ENCODE measurements at regions not wholly inside any gene's neighbourhood (a gene's known extent, or its start where the extent isn't known, plus 50 kb on each side); places are given as distances from the start of the nearest gene placed in this dataset.
A peak's percentile ranks its signal among the peaks of the same experiment; 100 is the strongest.
"Not testable (repeated sequence)": the region's sequence is repeated elsewhere in the genome, so short reads cannot be mapped to it uniquely, and the experiment has no call there.

- intact Hi-C loops (cut with DNase I), result no loop called here
- WGBS, result 31% methylated on average over 10 of the region's 10 CpGs
- H3K27ac ChIP-seq (replicated peaks in 1 of 4), result peak overlapping the region; percentile 7 to 62 (median 46)
- TF ChIP-seq POLR2A (IDR thresholded peaks at IDR 0.05; ENCODE audit: low read depth) (no peak), POLR2AphosphoS5 (IDR thresholded peaks at IDR 0.05) (peak; percentile 60 to 64), EP300 (IDR thresholded peaks at IDR 0.05) (no peak)
- TF ChIP-seq, protein P1, sequence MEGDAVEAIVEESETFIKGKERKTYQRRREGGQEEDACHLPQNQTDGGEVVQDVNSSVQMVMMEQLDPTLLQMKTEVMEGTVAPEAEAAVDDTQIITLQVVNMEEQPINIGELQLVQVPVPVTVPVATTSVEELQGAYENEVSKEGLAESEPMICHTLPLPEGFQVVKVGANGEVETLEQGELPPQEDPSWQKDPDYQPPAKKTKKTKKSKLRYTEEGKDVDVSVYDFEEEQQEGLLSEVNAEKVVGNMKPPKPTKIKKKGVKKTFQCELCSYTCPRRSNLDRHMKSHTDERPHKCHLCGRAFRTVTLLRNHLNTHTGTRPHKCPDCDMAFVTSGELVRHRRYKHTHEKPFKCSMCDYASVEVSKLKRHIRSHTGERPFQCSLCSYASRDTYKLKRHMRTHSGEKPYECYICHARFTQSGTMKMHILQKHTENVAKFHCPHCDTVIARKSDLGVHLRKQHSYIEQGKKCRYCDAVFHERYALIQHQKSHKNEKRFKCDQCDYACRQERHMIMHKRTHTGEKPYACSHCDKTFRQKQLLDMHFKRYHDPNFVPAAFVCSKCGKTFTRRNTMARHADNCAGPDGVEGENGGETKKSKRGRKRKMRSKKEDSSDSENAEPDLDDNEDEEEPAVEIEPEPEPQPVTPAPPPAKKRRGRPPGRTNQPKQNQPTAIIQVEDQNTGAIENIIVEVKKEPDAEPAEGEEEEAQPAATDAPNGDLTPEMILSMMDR (IDR thresholded peaks at IDR 0.05), result no peak
- peaks cover 10 to 33% (median 27%) of the 10 kb centered on the region in 4 donors for H3K4me1 ChIP-seq
- no peaks in the 10 kb centered on the region for H3K27me3 ChIP-seq
- no peaks in the 10 kb centered on the region for H3K9me3 ChIP-seq
- no peak overlapping the region for H3K4me3 ChIP-seq
- H3K36me3 ChIP-seq, result no peaks in the 10 kb centered on the region
- peak; percentile 95 for DNase-seq (ENCODE audit: extremely low spot score)
Observed at GRCh38 chr16:66250686-66251431, 115.6 kb upstream of the CDH5 start.

DNA sequence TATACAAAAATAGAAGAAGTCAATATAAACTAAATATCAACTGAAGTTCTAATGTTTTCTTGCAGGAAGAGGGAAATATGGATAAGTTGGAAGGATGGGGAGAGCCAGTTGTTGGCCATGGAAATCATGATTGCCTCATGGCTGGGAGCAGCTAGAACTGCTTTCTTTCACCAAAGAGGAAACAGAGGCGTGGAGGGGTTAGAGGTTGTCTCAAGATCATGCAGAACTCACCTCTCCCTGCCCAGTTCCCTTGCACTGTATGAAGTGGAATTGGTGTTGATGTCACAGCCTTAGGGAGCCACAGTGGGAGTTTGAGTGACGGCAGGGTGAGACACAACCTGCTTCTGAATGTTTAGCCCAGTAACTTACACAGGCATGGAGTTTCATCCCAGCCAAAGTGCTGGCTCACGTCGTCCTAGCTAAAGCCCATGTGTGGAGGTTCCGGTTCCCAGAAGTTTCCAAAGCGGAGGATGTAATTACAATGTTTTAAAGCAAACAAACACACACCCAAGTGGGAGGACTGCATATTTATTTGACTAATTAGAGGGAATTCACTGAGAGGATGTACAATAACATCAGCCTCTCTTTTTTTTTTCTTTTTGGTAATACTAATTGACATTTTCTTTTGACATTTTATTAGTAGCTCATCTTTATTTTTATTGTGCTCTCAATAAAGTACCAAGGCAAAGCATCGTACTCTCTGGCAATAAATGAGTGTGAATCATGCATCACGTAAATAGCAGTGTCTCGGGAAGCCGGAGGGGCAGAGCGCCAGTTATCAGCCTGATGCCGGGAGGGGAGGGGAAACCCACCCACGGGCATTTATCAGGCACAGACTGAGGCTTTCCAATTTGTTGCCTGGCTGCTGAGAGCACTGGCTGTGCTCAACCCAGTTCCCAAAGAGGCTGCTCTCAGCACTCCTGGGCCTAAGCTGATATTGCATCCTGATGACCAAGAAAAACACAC lies 118.7 kb upstream of the CDH5 start:
- no peaks in the 10 kb centered on the region for H3K9me3 ChIP-seq
- whole genome bisulfite sequencing, result 53% methylated on average over 13 of the region's 13 CpGs
- TF ChIP-seq POLR2A (IDR thresholded peaks at IDR 0.05; ENCODE audit: low read depth) (no peak), EP300 (IDR thresholded peaks at IDR 0.05) (no peak), POLR2AphosphoS5 (IDR thresholded peaks at IDR 0.05) (peak in 1 of 2 donors; percentile 36)
- no peak overlapping the region for H3K4me3 ChIP-seq
- DNase-seq (ENCODE audit: extremely low spot score), result no peak
- intact Hi-C loops (cut with DNase I), result no loop called here
- no peaks in the 10 kb centered on the region for H3K36me3 ChIP-seq
- H3K4me1 ChIP-seq, result peaks cover 10 to 33% (median 27%) of the 10 kb centered on the region in 4 donors
- H3K27me3 ChIP-seq, result no peaks in the 10 kb centered on the region
- peak overlapping the region; percentile 6 to 62 (median 25) for H3K27ac ChIP-seq (replicated peaks in 1 of 4)

GRCh38 chr16:66245868-66246267 lies 120.6 kb upstream of the CDH5 start:
- H3K27me3 ChIP-seq, result no peaks in the 10 kb centered on the region
- no peak overlapping the region for H3K27ac ChIP-seq (replicated peaks in 1 of 4)
- H3K36me3 ChIP-seq, result no peaks in the 10 kb centered on the region
- intact Hi-C loops (cut with DNase I), result no loop called here
- 92% methylated on average over 4 of the region's 4 CpGs for WGBS
- peaks cover 5 to 26% (median 17%) of the 10 kb centered on the region in 4 donors for H3K4me1 ChIP-seq
- H3K9me3 ChIP-seq, result no peaks in the 10 kb centered on the region
- no peak for DNase-seq (ENCODE audit: extremely low spot score)
- no peak overlapping the region for H3K4me3 ChIP-seq
- no peak for TF ChIP-seq POLR2A (IDR thresholded peaks at IDR 0.05; ENCODE audit: low read depth)
- no peak for TF ChIP-seq POLR2AphosphoS5 (IDR thresholded peaks at IDR 0.05)
- TF ChIP-seq, protein P1 (IDR thresholded peaks at IDR 0.05), result no peak
- no peak for TF ChIP-seq EP300 (IDR thresholded peaks at IDR 0.05)

DNA sequence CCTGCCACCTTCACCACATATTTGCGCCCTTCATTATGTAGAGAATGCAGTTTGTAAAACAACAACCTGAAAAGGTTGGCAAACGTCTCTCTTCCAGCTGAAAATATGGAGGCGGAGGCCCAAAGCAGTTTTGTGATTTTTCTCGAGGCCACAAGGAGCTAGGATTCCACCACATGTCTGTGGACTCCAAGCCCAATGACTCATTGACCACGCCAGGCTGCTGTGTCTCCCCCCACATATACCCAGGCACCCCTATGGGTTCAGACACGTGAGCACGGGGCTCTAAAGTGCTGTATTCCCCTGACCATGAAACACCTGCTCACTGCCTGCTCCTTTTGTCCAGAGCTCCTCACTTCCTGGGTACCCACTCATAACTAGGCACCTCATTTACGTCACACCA lies 121.4 kb upstream of the CDH5 start:
- Histone ChIP-seq H3K4me3 (no peak overlapping the region), H3K4me1 (peaks cover 0 to 21% (median 13%) of the 10 kb centered on the region in 4 donors), H3K27ac (replicated peaks in 1 of 4) (no peak overlapping the region), H3K36me3 (no peaks in the 10 kb centered on the region), H3K9me3 (no peaks in the 10 kb centered on the region), H3K27me3 (no peaks in the 10 kb centered on the region)
- TF ChIP-seq, protein P1 (IDR thresholded peaks at IDR 0.05), result no peak
- TF ChIP-seq POLR2A (IDR thresholded peaks at IDR 0.05; ENCODE audit: low read depth) (no peak), EP300 (IDR thresholded peaks at IDR 0.05) (no peak), POLR2AphosphoS5 (IDR thresholded peaks at IDR 0.05) (no peak)
- intact Hi-C loops (cut with DNase I), result no loop called here
- WGBS, result 96% methylated on average over 8 of the region's 8 CpGs
- DNase-seq (ENCODE audit: extremely low spot score), result no peak

GRCh38 chr16:66242672-66243071 lies 123.8 kb upstream of the CDH5 start:
- intact Hi-C loops (cut with DNase I), result no loop called here
- H3K27ac ChIP-seq (replicated peaks in 1 of 4), result no peak overlapping the region
- H3K9me3 ChIP-seq, result peaks cover 0 to 20% (median 5%) of the 10 kb centered on the region in 4 donors
- no peak for DNase-seq (ENCODE audit: extremely low spot score)
- H3K4me1 ChIP-seq, result peaks cover 0 to 9% (median 8%) of the 10 kb centered on the region in 4 donors
- no peaks in the 10 kb centered on the region for H3K27me3 ChIP-seq
- WGBS, result 95% methylated on average over 9 of the region's 9 CpGs
- TF ChIP-seq, protein P1 (IDR thresholded peaks at IDR 0.05), result no peak
- no peak for TF ChIP-seq POLR2AphosphoS5 (IDR thresholded peaks at IDR 0.05)
- TF ChIP-seq EP300 (IDR thresholded peaks at IDR 0.05), result no peak
- TF ChIP-seq POLR2A (IDR thresholded peaks at IDR 0.05; ENCODE audit: low read depth), result no peak
- H3K4me3 ChIP-seq, result no peak overlapping the region
- H3K36me3 ChIP-seq, result no peaks in the 10 kb centered on the region

- peaks cover 0 to 20% (median 5%) of the 10 kb centered on the region in 4 donors for H3K9me3 ChIP-seq
- H3K4me3 ChIP-seq; H3K27ac ChIP-seq (replicated peaks in 1 of 4); DNase-seq (ENCODE audit: extremely low spot score); H3K4me1 ChIP-seq; intact Hi-C loops (cut with DNase I); H3K27me3 ChIP-seq; H3K36me3 ChIP-seq: not testable (repeated sequence)
- WGBS, result 87% methylated on average over 6 of the region's 6 CpGs
Observed at GRCh38 chr16:66242206-66242605, 124.3 kb upstream of the CDH5 start.
